ENCODE measurements at regions not wholly inside any gene's neighbourhood (a gene's known extent, or its start where the extent isn't known, plus 50 kb on each side); places are given as distances from the start of the nearest gene placed in this dataset.

DNA sequence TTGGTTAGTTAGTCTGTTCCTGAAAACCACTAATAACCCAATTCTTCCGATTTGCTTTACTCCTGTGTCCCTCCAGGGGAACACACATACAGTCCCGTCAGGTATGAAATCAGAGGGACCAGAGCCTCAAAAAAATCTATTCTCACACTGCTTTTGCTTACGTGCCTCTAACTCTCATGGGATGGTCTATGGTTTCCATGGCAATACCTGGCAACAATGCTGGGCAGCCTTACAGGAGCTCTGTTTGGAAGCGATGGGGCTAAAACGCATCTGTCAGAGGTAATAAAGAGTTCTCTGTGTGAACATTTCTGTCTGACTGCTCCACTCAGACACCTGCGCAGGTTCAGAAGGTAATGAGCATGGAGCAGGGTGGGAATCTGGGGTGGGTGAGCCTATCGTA, 376.2 kb downstream of the GXYLT1 start:
- no peak for DNase-seq (ENCODE audit: low read depth in 2 of 2)

GRCh38 chr12:41762691-41763090, 382.0 kb downstream of the GXYLT1 start:
- DNase-seq (ENCODE audit: low read depth in 2 of 2) = no peak

- DNase-seq (ENCODE audit: low read depth in 2 of 2) = no peak
Measured at GRCh38 chr12:41745593-41745992, 399.1 kb downstream of the GXYLT1 start.

DNA sequence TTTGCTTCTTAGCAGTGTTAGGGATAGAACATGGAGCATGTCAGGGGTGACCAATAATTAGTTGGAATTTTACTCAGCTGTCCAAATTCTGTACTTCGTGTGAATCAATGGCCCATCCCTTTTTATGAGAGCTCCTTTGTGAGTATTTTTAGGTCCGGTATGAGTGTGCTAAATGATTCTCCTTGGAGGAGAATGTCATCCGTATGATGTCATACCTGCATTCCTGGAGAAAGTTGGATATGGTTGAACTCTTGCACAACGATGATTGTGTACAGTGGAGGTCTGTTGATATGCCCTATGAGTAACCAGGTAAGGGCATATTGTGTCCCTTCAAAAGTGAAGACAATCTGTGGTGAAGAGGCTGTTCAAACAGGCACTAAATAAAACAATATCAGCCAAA, 400.8 kb downstream of the GXYLT1 start:
- no peak for DNase-seq (ENCODE audit: low read depth in 2 of 2)

GRCh38 chr12:41739066-41739465, 405.6 kb downstream of the GXYLT1 start:
- no peak for DNase-seq (ENCODE audit: low read depth in 2 of 2)

- no peak for DNase-seq (ENCODE audit: low read depth in 2 of 2)
Measured at GRCh38 chr12:41737423-41737822, 407.3 kb downstream of the GXYLT1 start.

DNA sequence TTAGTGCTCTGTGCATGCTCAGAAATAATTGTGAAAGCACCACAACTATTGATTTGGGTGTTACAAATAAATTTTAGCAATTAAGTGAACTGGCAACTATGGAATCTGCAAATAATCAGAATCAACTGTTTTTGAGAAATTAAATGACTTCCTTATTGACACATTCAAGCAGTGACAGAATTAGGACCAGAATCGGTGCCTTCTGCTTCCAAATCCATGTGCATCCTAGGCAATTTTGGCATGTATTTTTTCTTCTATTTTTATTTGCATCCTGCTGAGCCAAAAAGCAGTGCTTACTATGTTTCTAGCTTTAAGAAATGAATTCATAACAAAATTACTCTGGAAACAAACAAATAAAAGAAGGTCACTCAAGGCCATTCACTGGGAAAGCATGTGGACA, 408.2 kb downstream of the GXYLT1 start:
- DNase-seq (ENCODE audit: low read depth in 2 of 2) = no peak

DNA sequence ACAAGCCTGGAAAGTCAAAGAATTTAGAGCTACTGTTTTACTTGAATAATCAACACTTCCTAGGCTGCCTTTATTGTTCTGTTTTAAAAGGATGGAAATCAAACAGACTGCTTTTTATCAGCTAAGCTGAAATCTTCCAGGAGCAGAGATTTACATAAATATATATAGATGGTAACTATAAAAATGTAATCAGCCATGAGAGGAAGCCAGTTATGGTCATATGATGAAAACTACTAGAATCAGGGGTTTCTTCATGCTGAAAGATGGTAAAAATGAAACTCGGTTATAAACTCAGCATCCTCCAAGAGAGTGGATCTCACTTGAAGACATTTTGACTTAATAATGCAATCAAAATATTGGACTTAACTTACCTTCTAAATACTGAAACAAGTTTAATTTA, 413.0 kb downstream of the GXYLT1 start:
- no peak for DNase-seq (ENCODE audit: low read depth in 2 of 2)

DNA sequence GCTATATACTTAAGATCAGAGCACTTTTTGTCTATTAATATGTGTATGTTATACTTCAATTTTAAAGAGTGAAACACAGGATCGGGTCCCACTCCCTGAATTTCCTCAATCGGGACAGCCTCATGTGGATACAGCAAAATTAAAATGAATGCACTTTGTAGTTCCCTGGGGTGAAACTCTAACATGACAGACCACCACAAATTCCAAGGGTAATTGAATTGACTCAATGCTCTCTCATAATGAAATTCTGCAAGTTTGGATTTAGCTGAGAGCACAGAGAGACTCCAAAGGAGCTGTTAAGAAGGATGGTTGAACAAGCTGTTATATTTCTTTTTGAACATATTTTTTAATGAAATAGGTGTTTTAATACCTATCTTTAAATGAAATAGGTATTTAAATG, 413.6 kb downstream of the GXYLT1 start:
- DNase-seq (ENCODE audit: low read depth in 2 of 2) = no peak

- no peak for DNase-seq (ENCODE audit: low read depth in 2 of 2)
Measured at GRCh38 chr12:41724216-41724615, 420.5 kb downstream of the GXYLT1 start.

- DNase-seq (ENCODE audit: low read depth in 2 of 2) = no peak
Measured at GRCh38 chr12:41719214-41719613, 425.5 kb downstream of the GXYLT1 start.

DNA sequence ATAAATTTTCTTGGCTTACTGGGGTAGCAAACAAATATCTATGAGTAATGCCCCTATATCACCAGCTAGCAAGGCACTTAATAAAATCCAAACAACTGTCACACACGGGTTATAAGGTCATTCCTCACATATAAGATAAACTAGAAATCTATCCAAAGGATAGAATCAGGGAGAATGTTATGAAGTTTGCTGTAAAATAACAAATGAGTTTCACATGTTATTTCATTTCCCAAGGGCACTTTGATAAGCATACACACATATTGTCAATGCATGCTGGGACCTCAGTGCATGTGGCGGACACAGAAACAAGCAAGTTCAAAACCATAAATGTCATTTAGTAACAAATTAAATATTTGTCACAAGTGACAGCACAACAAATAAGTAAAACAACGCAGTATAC, 429.4 kb downstream of the GXYLT1 start:
- DNase-seq (ENCODE audit: low read depth in 2 of 2) = no peak

- no peak for DNase-seq (ENCODE audit: low read depth in 2 of 2)
Measured at GRCh38 chr12:41709463-41710285, 435.0 kb downstream of the GXYLT1 start.

- DNase-seq (ENCODE audit: low read depth in 2 of 2) = no peak
Measured at GRCh38 chr12:41709012-41709411, 435.7 kb downstream of the GXYLT1 start.

- no peak for DNase-seq (ENCODE audit: low read depth in 2 of 2)
Measured at GRCh38 chr12:41706376-41706775, 438.3 kb downstream of the GXYLT1 start.

DNA sequence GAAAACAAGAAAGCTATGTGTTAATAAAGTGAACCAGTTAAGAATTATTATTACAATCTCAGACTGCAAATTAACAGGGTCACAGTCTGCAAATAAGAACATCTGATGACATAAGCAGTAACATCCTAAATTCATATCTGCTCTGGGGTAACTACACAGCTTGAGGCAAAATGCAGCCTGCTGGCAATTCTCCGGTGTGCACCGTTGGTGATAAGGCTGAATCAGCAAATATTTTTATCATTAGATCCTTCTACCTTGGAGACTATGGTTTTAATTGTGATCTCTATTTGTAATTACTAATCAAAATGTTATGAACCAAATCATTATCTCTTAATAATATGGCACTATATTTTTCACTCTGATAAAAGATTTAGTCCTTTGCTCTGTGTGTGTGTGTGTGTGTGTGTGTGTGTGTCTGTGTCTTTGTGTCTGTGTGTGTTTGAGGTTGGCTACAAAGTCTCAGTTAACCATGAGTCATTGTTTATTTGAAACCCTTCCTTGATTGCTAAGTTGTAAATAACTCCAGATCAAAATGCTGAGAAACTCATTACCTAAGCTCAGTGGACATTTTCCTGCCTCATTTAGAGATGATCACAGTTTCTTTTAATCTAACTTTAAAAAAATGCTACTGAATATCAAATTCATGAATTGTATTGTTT, 442.6 kb downstream of the GXYLT1 start:
- DNase-seq (ENCODE audit: low read depth in 2 of 2) = no peak

GRCh38 chr12:41700940-41701339, 443.7 kb downstream of the GXYLT1 start:
- no peak for DNase-seq (ENCODE audit: low read depth in 2 of 2)

- no peak for DNase-seq (ENCODE audit: low read depth in 2 of 2)
Measured at GRCh38 chr12:41699658-41700057, 445.0 kb downstream of the GXYLT1 start.

DNA sequence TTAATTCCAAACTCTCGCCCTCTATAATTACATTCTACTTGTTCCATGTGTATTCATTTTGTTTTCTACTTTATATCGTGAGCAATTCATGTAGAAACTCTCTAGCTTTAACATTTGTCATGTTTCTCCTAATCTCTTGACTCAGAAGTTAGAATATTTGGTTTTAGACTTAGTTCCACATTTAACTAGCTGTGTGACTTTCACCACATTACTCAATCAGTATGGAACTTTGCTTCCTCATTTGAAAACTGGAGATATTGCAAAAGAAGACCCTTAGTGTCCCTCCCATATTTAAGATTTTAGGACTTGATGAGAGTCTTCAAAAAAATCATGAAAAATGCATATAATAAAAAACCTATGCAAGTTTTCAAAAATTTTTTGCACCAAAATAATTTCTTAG, 447.5 kb downstream of the GXYLT1 start:
- DNase-seq (ENCODE audit: low read depth in 2 of 2) = no peak

GRCh38 chr12:41684997-41685396, 459.7 kb downstream of the GXYLT1 start:
- no peak for DNase-seq (ENCODE audit: low read depth in 2 of 2)

DNA sequence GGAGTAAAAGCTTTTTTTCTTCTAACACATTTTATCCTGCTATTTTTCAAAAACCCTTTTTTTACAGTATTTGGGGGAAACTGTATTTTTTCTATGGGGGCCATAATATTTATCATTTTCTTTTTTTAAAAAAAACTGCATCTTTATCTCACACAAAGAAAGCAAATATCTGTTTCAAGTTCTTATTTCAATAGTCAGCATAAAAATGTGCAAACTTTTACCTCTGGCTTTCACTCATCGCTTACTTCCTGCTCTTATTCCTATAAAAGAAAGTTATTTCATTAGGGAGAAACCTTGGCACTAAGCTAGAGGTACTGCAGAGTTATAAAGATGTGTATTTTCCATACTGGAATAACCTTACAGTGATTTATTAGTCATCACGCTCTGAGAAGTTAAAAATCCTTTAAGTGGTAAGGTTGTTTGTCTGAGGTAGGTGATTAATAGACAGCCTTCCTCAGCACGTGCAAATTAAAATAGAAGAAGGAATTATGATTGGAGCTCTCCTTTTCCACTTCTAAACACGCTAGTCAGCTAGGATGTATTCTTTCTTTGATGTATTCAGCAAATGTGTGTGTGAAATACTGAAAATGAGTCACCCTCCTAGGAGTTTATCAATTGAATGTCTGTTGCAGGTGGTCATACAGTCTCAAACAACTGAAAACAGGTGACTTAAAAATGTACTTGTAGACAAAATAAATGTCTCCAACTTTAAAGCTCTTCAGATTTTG, 461.0 kb downstream of the GXYLT1 start:
- no peak for DNase-seq (ENCODE audit: low read depth in 2 of 2)

- no peak for DNase-seq (ENCODE audit: low read depth in 2 of 2)
Measured at GRCh38 chr12:41683023-41683422, 461.7 kb downstream of the GXYLT1 start.

GRCh38 chr12:41681898-41682297, 462.8 kb downstream of the GXYLT1 start:
- no peak for DNase-seq (ENCODE audit: low read depth in 2 of 2)
